Spleen (tissue), 7 donors: ENCODE measurements at regions not wholly inside any gene's neighbourhood (a gene's known extent, or its start where the extent isn't known, plus 50 kb on each side); places are given as distances from the start of the nearest gene placed in this dataset.

Experiments
- CTCF ChIP-seq, 11 experiments: fragments of 200-600 bp in 7 of 11; fragments of 450-650 bp in 4 of 11; sonication (generic) in 4 of 11; IDR thresholded peaks in 8 of 11; conservative IDR thresholded peaks in 3 of 11; 1 replicate in 7 of 11; 2 replicates in 4 of 11; pipeline versions ENCODE4 v1.4.0 to v1.8.0; 2016 to 2021; ENCODE audit warnings: antibody characterized with exemption in 11 of 11, inconsistent platforms in 4 of 11, mild to moderate bottlenecking in 1 of 11
- POLR2A ChIP-seq, 3 donors: fragments of 450-650 bp; IDR thresholded peaks; one replicate each; pipeline ENCODE4 v1.5.1; 2017; ENCODE audit warnings: antibody characterized with exemption in 3 of 3, mild to moderate bottlenecking in 1 of 3
- POLR2AphosphoS5 ChIP-seq, 3 donors: sonication (generic); formaldehyde crosslinking; IDR thresholded peaks; one replicate each; pipeline ENCODE4 v1.5.1; 2017; ENCODE audit warnings: antibody characterized with exemption in 3 of 3
- donor health status: DM: no; HTN: no; CAD: no; lungs with moderate emphysema.
- donor health status: DM: no; HTN: no; CAD: no.
- donor health status: DM: no; HTN: no; CAD: no.

- no peak for TF ChIP-seq POLR2A (IDR thresholded peaks at IDR 0.05)
- no peak for TF ChIP-seq CTCF (IDR thresholded peaks at IDR 0.05 in 8 of 11, conservative IDR thresholded peaks at IDR 0.05 in 3 of 11)
- TF ChIP-seq POLR2AphosphoS5 (IDR thresholded peaks at IDR 0.05): no peak
Observed at GRCh38 chr4:83703752-83704151, 167.8 kb downstream of the GPAT3 start.
